ENCODE measurements at regions not wholly inside any gene's neighbourhood (a gene's known extent, or its start where the extent isn't known, plus 50 kb on each side); places are given as distances from the start of the nearest gene placed in this dataset.

DNA sequence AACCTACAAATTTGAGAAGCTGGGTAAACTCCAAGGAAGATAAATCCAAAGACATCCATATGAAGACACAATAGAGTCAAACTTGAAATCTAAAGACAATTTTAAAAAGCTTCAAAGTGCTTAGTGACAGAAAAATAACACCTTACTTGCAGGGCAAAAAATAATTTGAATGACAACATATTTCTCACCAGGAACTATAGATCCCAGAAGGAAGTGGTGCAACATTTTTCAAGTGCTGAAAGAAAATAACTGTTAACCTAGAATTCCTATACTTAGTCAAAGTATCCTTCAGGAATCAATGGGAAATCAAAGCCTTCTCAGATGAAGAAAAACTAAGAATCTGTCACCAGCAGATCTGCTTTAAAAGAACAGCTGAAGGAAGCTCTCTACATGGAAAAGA is 184.4 kb downstream of the HLX start:
- no peak overlapping the region for H3K4me3 ChIP-seq (replicated peaks in 1 of 3; ENCODE audit: insufficient read depth in 1 of 3, low read depth in 1 of 3, low read length in 3 of 3)
- H3K27me3 ChIP-seq (ENCODE audit: control insufficient read depth in 2 of 2, insufficient read depth in 2 of 2, low read length in 2 of 2) = no peaks in the 10 kb centered on the region
- H3K79me2 ChIP-seq (ENCODE audit: control insufficient read depth, insufficient read depth, low read length) = no peaks in the 10 kb centered on the region
- dilution Hi-C loops (cut with MboI; ENCODE audit: extremely low pct_ligation_motif_present, low sequenced_read_pairs) = no loop called here
- no peak overlapping the region for H3K4me2 ChIP-seq (ENCODE audit: insufficient read depth, low read length)
- TF ChIP-seq, protein P1, sequence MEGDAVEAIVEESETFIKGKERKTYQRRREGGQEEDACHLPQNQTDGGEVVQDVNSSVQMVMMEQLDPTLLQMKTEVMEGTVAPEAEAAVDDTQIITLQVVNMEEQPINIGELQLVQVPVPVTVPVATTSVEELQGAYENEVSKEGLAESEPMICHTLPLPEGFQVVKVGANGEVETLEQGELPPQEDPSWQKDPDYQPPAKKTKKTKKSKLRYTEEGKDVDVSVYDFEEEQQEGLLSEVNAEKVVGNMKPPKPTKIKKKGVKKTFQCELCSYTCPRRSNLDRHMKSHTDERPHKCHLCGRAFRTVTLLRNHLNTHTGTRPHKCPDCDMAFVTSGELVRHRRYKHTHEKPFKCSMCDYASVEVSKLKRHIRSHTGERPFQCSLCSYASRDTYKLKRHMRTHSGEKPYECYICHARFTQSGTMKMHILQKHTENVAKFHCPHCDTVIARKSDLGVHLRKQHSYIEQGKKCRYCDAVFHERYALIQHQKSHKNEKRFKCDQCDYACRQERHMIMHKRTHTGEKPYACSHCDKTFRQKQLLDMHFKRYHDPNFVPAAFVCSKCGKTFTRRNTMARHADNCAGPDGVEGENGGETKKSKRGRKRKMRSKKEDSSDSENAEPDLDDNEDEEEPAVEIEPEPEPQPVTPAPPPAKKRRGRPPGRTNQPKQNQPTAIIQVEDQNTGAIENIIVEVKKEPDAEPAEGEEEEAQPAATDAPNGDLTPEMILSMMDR (IDR thresholded peaks at IDR 0.05; ENCODE audit: extremely low read depth in 1 of 2, insufficient read depth in 1 of 2, low read depth in 1 of 2, low read length in 2 of 2) = no peak
- TF ChIP-seq JUN (IDR thresholded peaks at IDR 0.05; ENCODE audit: borderline replicate concordance, insufficient read depth, insufficient read length, low read depth) (no peak), GATA2 (IDR thresholded peaks at IDR 0.05; ENCODE audit: insufficient read depth, insufficient read length, low read depth, low read length) (no peak), MYC (IDR thresholded peaks at IDR 0.05; ENCODE audit: low read depth, low read length) (no peak), EZH2 (IDR thresholded peaks at IDR 0.05; ENCODE audit: borderline replicate concordance, low read depth, low read length, severe bottlenecking) (no peak), FOS (IDR thresholded peaks at IDR 0.05; ENCODE audit: borderline replicate concordance, insufficient read depth, low read length) (no peak), POLR2AphosphoS5 (IDR thresholded peaks at IDR 0.05; ENCODE audit: insufficient read depth, low read depth, low read length) (no peak), POLR2A (IDR thresholded peaks at IDR 0.05; ENCODE audit: low read depth, low read length) (no peak)
- TF ChIP-seq, protein P2, sequence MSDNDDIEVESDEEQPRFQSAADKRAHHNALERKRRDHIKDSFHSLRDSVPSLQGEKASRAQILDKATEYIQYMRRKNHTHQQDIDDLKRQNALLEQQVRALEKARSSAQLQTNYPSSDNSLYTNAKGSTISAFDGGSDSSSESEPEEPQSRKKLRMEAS (IDR thresholded peaks at IDR 0.05; ENCODE audit: insufficient read depth, insufficient read length) = no peak
- no TSS peak for BruUV-seq (replicated peaks)
- H3K9me3 ChIP-seq (replicated peaks; ENCODE audit: control insufficient read depth, insufficient read depth, low read length) = no peaks in the 10 kb centered on the region
- POLR2A ChIA-PET = no interaction called here
- intact Hi-C loops (cut with micrococcal nuclease) = no loop called here
- no peaks in the 10 kb centered on the region for H4K20me1 ChIP-seq (replicated peaks; ENCODE audit: control insufficient read depth, extremely low read depth, insufficient read depth, low read length)
- no peaks in the 10 kb centered on the region for H3K4me1 ChIP-seq (ENCODE audit: control insufficient read depth, extremely low read depth, insufficient read depth, low read length)
- no peak overlapping the region for H3K9ac ChIP-seq (replicated peaks; ENCODE audit: extremely low read depth, insufficient read depth, low read length)
- DNase-seq (ENCODE audit: low read depth, low spot score) = no peak
- H3K36me3 ChIP-seq (ENCODE audit: control insufficient read depth in 2 of 2, extremely low read depth in 1 of 2, insufficient read depth in 2 of 2, low read length in 2 of 2) = no peaks in the 10 kb centered on the region
- no peaks in the 10 kb centered on the region for H3K9me1 ChIP-seq (replicated peaks; ENCODE audit: control insufficient read depth, extremely low read depth, insufficient read depth, low read length)
- no peak for FAIRE-seq
- CTCF ChIA-PET = interaction anchor here (1.3 kb wide), 1 partner anchor 140 kb away, joined by 3 read pairs; no protein-coding TSS in a partner anchor
- H3K27ac ChIP-seq (ENCODE audit: insufficient read depth, low read depth, low read length) = no peak overlapping the region
- no peak overlapping the region for H2AFZ ChIP-seq (ENCODE audit: low read depth, low read length)
